ENCODE measurements at regions not wholly inside any gene's neighbourhood (a gene's known extent, or its start where the extent isn't known, plus 50 kb on each side); places are given as distances from the start of the nearest gene placed in this dataset.
A peak's percentile ranks its signal among the peaks of the same experiment; 100 is the strongest.

GRCh38 chr10:61356354-61356753, 96.8 kb downstream of the TMEM26 start:
- DNase-seq (ENCODE audit: low spot score): no peak

- DNase-seq (ENCODE audit: low spot score): no peak
Observed at GRCh38 chr10:61355211-61355610, 98.0 kb downstream of the TMEM26 start.

GRCh38 chr10:61354401-61354975, 98.7 kb downstream of the TMEM26 start:
- no peak for DNase-seq (ENCODE audit: low spot score)

GRCh38 chr10:61350794-61351193, 102.4 kb downstream of the TMEM26 start:
- no peak for DNase-seq (ENCODE audit: low spot score)

- DNase-seq (ENCODE audit: low spot score): no peak
Observed at GRCh38 chr10:61350068-61350467, 103.1 kb downstream of the TMEM26 start.

- DNase-seq (ENCODE audit: low spot score): no peak
Observed at GRCh38 chr10:61346796-61347413, 106.3 kb downstream of the TMEM26 start.

- no peak for DNase-seq (ENCODE audit: low spot score)
Observed at GRCh38 chr10:61343796-61344195, 109.4 kb downstream of the TMEM26 start.

- DNase-seq (ENCODE audit: low spot score): no peak
Observed at GRCh38 chr10:61342858-61343572, 110.2 kb downstream of the TMEM26 start.

- DNase-seq (ENCODE audit: low spot score): no peak
Observed at GRCh38 chr10:61341008-61341407, 112.2 kb downstream of the TMEM26 start.

GRCh38 chr10:61338146-61338545, 115.0 kb downstream of the TMEM26 start:
- DNase-seq (ENCODE audit: low spot score): no peak

GRCh38 chr10:61337741-61338140, 115.4 kb downstream of the TMEM26 start:
- no peak for DNase-seq (ENCODE audit: low spot score)

- no peak for DNase-seq (ENCODE audit: low spot score)
Observed at GRCh38 chr10:61336831-61337230, 116.3 kb downstream of the TMEM26 start.

- DNase-seq (ENCODE audit: low spot score): no peak
Observed at GRCh38 chr10:61335359-61335758, 117.8 kb downstream of the TMEM26 start.

GRCh38 chr10:61332581-61332980, 120.6 kb downstream of the TMEM26 start:
- DNase-seq (ENCODE audit: low spot score): no peak

- no peak for DNase-seq (ENCODE audit: low spot score)
Observed at GRCh38 chr10:61330669-61331068, 122.5 kb downstream of the TMEM26 start.

- DNase-seq (ENCODE audit: low spot score): no peak
Observed at GRCh38 chr10:61329854-61330253, 123.3 kb downstream of the TMEM26 start.

GRCh38 chr10:61325223-61325960, 127.8 kb downstream of the TMEM26 start:
- DNase-seq (ENCODE audit: low spot score): no peak

GRCh38 chr10:61323726-61324125, 129.5 kb downstream of the TMEM26 start:
- DNase-seq (ENCODE audit: low spot score): no peak

- no peak for DNase-seq (ENCODE audit: low spot score)
Observed at GRCh38 chr10:61321041-61321857, 131.9 kb downstream of the TMEM26 start.

- DNase-seq (ENCODE audit: low spot score): no peak
Observed at GRCh38 chr10:61320257-61320587, 133.0 kb downstream of the TMEM26 start.

- DNase-seq (ENCODE audit: low spot score): peak; percentile 1
Observed at GRCh38 chr10:61319386-61320256, 133.6 kb downstream of the TMEM26 start.

Measured in A172 (cell line).